ENCODE measurements at regions not wholly inside any gene's neighbourhood (a gene's known extent, or its start where the extent isn't known, plus 50 kb on each side); places are given as distances from the start of the nearest gene placed in this dataset.
"Not testable (repeated sequence)": the region's sequence is repeated elsewhere in the genome, so short reads cannot be mapped to it uniquely, and the experiment has no call there.

DNA sequence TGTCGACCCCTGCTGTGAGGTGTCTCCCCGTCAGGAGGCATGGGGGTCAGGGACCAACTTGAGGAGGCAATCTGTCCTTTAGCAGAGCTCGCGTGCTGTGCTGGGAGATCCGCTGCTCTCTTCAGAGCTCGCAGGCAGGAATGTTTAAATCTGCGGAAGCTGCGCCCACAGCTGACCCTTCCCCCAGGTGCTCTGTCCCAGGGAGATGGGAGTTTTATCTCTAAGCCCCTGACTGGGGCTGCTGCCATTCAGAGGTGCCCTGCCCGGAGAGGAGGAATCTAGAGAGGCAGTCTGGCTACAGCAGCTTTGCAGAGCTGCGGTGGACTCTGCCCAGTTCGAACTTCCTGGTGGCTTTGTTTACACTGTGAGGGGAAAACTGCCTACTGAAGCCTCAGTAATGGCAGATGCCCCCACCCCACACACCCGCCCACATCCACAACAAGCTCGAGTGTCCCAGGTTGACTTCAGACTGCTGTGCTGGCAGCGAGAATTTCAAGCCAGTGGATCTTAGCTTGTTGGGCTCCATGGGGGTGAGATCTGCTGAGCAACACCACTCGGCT is 133.1 kb downstream of the CENPC start:
- not testable (repeated sequence) for DNase-seq (ENCODE audit: low spot score)

DNA sequence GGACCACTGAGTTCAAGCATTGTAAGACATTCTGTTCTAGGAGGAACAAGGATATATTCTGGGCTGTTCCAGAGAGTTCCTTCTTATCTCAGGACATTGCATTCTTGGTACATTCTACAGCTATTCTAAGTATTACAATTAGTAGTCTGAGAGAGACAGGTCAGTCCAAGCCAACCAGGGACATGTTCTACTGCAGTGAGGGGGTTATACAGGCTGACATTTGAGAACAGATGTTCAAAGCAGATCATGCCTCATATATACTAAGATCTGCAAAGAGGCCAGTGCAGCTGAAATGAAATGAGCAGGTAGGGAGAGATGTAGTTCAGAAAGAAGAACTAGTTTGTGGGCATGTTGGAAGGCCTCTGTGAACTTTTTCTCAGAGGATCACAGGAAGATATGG is 142.0 kb downstream of the CENPC start:
- DNase-seq (ENCODE audit: low spot score) = no peak

DNA sequence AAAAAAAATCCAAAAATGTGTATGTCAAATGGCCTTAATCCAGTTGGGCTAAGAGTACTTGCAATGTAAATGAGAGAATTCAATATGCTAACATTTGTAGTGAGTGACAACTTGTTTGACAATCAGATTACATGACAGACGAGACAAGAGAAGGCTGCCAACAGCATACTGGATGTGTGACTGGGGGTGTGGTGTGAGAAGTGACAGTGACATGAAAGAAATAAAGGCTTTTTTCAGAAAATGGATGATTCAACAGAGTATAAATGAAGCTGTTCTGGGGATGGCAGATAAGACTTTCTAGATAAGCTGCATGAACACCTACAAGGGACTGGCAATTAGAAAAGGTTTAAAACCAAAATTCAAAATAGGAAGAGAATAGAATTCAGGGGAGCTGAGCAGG is 143.4 kb downstream of the CENPC start:
- DNase-seq (ENCODE audit: low spot score) = no peak

DNA sequence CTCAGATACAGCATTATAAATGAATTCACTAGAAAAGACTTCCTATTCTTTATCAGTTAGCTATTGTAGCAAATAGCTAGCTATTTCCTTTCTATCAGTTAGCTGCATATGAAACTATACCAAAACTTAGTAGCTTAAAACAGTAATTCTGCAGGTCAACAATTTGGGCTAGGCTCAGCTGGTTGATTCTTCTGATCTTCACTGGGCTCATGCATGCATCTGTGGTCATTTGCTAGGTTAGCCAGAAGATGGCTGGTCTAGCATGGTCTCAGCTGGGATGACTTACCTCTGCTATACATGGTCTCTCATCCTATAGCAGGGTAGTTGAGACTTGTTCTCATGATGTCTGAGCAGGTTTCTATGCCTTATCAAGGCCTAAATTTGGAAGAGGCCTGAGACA is 147.4 kb downstream of the CENPC start:
- DNase-seq (ENCODE audit: low spot score) = no peak

DNA sequence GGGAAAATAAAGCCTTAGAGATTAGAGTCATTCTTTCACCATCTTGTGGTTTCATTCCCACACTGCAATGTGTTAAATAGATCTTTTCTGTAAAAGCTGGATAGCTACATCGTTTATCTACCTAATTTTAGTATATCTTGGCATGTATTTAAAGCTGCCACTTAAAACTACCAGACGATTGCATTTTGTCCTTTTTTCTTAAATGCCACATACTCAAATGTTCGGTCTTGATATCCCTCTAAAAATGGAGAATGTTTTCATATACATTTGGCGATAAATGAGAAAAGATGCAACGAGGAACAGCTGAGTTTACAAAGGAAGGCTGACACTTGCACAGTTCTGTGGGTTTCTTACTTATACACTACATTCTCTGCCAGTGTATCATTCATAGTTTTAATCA is 148.3 kb downstream of the CENPC start:
- no peak for DNase-seq (ENCODE audit: low spot score)

DNA sequence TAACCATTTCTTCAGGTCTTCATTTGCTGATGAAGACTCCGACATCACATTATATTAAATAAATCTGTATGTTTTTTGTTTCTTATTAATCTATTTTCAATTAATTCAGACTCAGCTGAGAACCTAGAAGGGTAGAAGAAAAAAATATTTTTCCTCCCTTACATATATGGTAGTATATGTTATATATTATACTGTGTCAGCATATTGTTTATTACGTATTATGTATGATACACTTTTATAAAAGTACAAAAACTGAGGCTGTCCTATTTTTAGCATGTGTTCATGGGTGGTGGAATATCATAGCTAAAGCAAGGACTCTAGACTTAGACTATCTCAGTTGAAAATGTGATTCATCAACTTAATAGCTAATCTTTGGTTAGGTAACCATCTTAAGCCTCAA is 149.3 kb downstream of the CENPC start:
- no peak for DNase-seq (ENCODE audit: low spot score)

DNA sequence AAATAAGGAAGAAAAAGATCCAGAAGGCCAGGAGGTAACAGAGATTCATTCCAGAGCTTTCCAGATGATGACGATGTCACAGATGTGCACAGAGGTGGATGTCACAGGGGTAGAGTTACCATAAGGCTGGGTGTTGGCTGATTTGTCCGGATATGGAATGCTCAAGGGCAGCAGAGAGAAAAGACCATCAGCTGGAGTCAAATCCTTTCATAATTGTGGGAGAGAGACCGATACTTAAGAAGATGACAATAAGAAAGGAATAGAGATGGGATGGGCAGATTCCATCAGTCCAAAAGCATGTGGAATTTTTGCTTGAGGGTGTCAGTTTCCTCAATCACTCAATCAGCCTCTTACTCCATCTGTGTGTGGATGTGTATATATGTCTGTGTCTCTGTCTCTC is 150.4 kb downstream of the CENPC start:
- DNase-seq (ENCODE audit: low spot score) = no peak

DNA sequence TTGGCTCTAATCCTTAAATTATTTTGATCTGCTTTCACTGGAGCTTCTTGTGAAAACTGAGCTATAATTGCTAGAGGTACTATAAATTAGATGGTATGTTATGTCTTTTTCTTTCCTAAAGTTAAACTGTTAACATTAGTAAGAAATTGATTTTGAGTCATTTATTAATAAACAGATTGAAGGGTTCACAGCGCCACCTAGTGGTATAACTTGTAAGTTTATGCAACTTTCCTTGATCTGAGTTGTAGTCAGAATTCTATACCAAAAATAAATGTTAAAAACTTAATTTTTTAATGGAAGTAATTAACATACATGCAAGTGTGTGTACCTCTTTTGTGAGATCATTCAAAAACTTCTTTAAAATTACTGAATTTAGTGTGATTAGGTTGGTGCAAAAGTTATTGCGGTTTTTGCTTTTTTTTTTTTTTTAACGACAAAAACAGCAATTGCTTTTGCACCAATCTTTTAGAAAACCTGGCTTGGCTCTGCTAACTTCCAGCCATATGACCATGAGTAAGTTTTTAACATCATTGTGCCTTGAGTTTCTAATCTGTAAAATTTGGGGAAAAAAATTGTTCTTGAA is 151.5 kb downstream of the CENPC start:
- DNase-seq (ENCODE audit: low spot score) = peak; percentile 57

DNA sequence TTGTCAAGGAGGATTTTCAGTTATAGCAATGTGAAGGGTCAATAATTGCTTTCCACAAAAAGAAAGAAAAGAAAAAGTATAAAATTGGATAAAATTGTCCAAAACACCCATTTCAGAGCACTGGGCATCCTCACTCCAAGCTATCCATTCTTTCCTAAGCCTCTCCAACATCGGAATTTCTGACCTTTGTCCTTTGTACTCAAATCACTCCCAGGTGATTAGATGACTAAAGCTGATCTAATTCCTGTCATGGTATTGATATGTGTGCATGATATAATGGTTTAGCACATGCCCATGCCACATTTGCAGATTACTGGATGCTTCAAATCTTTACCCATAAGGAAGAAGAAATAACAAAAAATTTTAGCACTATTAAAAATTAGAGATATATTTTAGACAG is 152.3 kb downstream of the CENPC start:
- no peak for DNase-seq (ENCODE audit: low spot score)

DNA sequence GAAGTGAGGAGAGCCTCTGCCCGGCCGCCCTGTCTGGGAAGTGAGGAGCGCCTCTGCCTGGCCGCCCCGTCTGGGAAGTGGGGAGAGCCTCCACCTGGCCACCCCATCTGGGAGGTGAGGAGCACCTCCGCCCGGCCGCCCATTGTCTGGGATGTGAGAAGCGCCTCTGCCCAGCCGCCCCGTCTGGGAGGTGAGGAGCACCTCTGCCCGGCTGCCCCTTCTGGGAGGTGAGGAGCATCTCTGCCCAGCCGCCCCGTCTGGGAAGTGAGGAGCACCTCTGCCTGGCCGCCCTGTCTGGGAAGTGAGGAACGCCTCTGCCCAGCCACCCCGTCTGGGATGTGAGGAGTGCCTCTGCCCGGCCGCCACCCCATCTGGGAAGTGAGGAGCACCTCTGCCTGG is 163.9 kb downstream of the CENPC start:
- DNase-seq (ENCODE audit: low spot score) = not testable (repeated sequence)

DNA sequence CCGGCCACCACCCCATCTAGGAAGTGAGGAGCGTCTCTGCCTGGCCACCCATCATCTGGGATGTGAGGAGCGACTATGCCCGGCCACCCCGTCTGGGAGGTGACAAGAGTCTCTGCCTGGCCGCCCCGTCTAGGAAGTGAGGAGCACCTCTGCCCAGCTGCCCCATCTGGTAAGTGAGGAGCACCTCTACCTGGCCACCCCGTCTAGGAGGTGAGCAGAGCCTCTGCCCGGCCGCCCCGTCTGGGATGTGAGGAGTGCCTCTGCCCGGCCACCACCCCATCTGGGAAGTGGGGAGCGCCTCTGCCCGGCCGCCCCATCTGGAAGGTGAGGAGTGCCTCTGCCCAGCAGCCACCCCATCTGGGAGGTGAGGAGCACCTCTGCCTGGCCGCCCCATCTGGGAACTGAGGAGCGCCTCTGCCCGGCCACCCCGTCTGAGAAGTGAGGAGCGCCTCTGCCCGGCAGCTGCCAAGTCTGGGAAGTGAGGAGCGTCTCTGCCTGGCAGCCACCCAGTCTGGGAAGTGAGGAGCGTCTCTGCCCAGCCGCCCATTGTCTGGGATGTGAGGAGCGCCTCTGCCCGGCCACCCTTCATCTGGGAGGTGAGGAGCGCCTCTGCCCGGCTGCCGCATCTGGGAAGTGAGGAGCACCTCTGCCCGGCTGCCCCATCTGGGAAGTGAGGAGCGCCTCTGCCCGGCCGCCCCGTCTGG is 164.4 kb downstream of the CENPC start:
- not testable (repeated sequence) for DNase-seq (ENCODE audit: low spot score)

DNA sequence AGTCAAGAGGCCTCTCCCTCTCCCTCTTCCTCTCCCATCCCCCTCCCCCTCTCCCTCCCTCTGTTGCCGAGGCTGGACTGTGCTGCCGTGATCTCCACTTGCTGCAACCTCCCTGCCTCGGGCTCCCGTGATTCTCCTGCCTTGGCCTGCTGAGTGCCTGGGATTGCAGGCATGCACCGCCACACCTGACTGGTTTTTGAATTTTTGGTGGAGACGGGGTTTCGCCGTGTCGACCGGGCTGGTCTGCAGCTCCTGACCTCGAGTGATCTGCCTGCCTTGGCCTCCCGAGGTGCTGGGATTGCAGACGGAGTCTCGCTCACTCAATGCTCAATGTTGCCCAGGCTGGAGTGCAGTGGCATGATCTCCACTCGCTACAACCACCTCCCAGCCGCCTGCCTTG is 165.1 kb downstream of the CENPC start:
- no peak for DNase-seq (ENCODE audit: low spot score)

DNA sequence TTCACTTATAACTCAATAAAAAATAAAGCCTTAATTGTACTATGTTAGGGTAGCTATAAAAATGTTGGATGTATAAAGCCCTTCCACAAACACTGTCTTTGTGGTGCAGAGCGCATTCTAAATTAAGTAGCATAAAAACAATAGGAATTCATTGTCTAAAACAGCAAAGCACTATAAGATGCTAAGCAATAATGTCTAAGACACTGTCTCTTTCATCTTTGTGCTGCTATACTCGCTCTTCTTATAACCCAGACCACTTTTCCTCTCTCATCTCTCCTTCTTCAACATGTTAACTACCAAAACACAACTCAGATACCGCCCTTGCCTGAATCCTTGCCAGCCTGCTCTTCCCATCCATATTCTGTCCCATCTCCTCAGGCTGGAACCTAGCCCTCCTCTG is 170.0 kb downstream of the CENPC start:
- peak; percentile 53 for DNase-seq (ENCODE audit: low spot score)

DNA sequence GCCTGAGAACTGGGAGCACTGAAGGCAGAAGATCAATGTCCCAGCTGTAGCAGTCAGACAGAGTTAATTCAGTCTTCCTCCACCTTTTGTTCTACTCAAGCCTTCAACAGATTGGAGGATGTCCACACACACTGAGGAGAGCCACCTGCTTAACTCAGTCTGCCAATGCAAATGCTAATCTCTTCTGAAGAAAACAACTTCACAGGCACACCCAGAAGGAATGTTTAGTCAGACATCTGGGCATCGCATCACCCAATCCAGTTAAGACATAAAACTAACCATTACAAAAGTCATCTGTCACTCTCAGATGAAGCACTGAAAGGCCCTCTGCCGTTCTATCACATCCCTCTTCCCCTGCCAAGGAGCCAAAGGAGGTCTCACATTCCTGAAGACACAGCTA is 173.7 kb downstream of the CENPC start:
- no peak for DNase-seq (ENCODE audit: low spot score)

DNA sequence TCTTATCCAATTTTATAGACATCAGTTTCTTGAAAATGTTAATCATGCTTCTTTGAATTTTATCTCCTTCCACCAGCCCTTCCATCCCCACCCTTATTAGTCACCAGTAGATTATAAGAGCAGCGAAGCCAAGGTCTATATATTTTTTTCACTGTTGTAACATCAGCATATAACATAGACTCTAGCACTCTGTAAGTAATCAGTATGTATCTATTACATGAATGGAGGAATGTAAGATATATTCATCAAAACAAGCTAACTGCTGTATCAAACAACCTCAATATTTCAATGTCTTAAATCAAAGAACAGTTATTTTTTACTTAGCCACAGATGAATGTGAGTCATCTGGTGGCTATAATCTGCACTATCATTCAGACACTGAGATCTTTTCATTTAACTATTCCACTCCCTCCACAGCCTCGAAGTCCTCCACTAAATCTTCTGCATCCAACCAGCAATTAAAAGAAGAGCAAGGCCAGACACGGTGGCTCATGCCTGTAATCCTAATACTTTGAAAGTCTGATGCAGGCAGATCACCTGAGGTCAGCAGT is 178.9 kb downstream of the CENPC start:
- DNase-seq (ENCODE audit: low spot score) = no peak

DNA sequence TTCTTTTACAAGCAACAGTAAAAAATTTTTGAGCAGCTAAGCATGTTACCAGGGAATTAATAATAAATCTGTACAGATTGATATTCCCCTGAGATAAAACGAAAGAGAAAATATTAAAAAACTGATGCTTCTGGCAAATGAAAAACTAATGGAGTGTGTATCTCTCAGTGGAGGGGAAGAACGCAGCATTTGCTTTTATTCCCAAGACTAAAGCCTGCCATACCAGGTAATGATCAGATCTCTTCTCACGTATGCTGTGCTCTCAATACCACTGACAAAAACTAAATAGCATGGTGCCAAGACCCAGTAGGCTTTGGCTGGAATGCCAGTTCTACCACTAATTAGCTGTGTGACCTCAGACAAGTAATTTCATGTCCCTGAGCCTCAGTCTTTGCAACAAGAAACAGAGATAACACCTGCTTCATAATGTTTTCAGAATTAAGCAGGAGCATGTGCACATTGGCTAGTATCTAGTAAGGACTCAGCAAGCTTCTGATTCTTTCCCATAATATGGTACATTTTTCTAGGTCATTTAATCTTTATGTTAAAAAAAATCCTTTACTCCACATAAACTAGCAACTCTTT is 179.6 kb downstream of the CENPC start:
- no peak for DNase-seq (ENCODE audit: low spot score)

DNA sequence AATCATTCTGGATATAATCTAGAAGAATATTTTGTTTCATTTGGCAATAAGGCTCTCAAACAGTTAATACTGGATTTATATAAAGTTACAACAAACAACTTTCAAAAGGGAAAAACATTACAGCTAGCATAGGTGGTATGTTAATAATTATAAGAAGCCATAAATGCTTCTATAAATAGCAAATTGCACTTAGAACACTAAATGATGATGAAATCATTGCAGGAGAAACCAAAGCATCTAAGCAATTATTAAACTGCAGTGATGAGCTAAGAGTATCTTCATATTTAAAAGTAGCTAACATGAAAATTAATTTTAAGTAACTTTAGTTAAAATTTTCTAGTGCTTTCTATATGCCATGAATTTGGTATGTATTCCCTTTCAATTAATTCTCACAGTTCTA is 189.5 kb downstream of the CENPC start:
- DNase-seq (ENCODE audit: low spot score) = no peak

DNA sequence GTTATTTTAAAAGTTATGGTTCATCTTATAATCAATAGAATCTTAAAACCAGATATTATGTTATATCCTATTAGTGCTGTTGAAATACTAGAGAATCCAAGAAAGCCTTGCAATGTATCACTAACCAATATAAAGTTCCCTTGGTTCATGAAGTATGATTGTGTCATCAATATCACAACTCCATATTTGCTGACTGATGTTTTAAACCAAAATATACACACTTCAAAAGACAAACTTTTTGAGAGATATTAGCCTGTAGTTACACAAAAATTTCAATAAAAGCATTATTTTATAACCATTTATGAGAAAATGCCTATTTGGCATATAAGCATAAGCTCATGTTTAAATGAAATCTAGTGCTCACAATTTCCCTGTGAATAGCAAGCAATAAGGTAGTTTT is 198.6 kb downstream of the CENPC start:
- DNase-seq (ENCODE audit: low spot score) = no peak

DNA sequence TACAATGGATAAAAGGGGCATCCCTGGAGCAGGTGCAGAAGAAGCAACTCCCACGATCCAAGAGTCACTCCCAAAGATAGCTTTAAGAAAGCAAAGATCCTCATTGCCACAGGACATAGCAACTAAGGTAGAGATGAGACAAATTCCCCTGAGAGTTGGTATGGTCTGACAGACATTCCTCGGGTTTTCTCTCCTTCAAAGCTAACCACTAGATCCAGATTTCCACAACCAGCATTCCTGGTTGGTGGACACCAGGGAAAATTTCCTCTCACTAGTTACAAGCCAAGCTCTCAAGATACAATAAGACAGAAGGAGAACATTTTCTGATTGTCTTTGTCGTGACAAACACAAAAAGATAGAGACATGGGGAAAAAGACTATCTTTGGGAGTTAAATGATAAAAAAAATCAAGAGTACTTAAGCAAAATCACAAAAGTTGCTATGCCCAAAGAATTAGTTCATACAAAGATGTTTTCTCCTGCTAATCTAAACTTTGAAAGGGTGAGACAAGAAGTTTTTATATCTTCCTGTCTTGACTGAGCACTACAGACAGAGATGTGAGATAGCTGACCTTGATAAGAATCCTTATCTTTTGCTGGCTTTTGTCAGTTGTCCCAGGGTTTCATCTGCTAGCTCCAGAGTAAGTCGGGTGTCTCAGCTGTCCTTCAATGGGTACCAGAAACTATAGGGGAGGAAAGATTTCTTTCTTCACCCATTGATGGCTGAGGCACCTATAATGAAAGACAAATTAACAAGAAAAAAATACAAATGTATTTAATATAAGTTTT is 200.5 kb downstream of the CENPC start:
- no peak for DNase-seq (ENCODE audit: low spot score)

DNA sequence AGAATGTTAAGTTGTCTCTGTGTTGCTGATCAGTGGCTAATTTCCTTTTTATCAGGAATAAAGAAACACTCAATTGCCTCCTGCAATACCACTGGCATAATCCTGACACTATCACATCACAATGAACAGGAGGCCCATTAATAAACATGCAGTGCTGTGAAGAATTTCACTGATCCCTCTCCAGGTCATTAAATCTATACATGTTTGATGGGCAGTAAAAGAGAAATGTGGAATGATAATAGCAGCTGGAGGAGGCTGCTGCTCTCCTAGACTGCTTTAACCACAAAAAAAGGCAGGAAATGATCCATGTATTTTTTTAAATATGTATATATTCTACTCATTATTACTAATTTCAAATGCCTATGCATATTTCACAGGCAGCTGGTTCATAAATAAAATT is 202.1 kb downstream of the CENPC start:
- no peak for DNase-seq (ENCODE audit: low spot score)

DNA sequence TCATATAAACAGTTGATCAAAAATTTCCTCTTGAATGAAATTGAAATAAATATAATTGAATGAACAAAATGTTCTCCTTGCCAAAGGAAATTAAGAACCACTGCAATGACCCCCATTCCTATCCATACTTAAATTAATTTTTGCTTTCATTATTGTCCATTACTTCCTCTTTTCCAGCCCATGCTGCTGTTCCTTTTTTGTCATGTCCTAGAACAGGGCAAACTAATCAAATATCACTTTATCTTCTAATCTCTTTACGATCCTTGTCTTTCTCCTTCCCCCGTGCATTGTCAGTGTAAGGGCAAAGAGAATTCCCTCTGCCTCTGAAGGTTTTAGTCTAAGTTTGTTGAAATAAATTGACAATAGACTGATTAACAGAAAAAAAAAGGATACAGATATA is 203.0 kb downstream of the CENPC start:
- DNase-seq (ENCODE audit: low spot score) = no peak

DNA sequence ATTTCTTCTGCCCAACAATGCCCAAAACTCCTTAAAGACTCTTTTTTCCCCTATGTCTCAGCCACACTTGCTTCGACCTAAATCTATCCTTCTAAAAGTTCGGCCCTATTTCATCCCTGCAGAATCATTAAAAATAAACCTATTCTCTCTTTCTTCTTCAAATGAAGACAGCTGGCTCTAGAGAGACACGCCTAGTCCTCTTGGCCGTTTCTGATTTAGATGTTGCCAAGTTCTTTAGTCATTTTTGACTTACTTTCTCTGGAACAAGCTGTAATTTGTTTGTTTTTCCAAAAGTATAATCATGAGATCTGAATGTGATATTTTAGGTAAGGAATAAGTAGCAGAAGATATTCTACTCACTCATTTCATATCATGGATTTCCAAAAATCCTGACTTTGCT is 211.6 kb downstream of the CENPC start:
- no peak for DNase-seq (ENCODE audit: low spot score)

All from pons (tissue), 1 donor.